ENCODE measurements at regions not wholly inside any gene's neighbourhood (a gene's known extent, or its start where the extent isn't known, plus 50 kb on each side); places are given as distances from the start of the nearest gene placed in this dataset.
"Not testable (repeated sequence)": the region's sequence is repeated elsewhere in the genome, so short reads cannot be mapped to it uniquely, and the experiment has no call there.

- 67 to 70% (median 67%) methylated on average over 4 of the region's 4 CpGs for WGBS, 3 donors
- intact Hi-C loops (cut with DNase I) = no loop called here
- no peak overlapping the region for H3K27ac ChIP-seq
Measured at GRCh38 chr4:84221704-84222103, 277.4 kb downstream of the NKX6-1 start.

GRCh38 chr4:84220990-84221389 lies 278.1 kb downstream of the NKX6-1 start:
- Histone ChIP-seq H3K27ac (no peak overlapping the region), H3K4me3 (no peak overlapping the region), H3K36me3 (ENCODE audit: insufficient read depth in 1 of 2, low read depth in 1 of 2) (no peaks in the 10 kb centered on the region), H3K27me3 (ENCODE audit: insufficient read depth in 3 of 3, low read length in 2 of 3) (no peaks in the 10 kb centered on the region), H3K4me1 (no peaks in the 10 kb centered on the region), H3K9me3 (no peaks in the 10 kb centered on the region)
- WGBS, 3 donors = 81 to 85% (median 84%) methylated on average over 6 of the region's 6 CpGs
- intact Hi-C loops (cut with DNase I) = no loop called here
- TF ChIP-seq CTCF (IDR thresholded peaks at IDR 0.05) = no peak
- no peak for ATAC-seq
- no peak for DNase-seq

More at GRCh38 chr4:84221704-84222103, 277.4 kb downstream of the NKX6-1 start:
- Histone ChIP-seq H3K27me3 (ENCODE audit: insufficient read depth in 3 of 3, low read length in 2 of 3) (no peaks in the 10 kb centered on the region), H3K4me3 (no peak overlapping the region), H3K36me3 (ENCODE audit: insufficient read depth in 1 of 2, low read depth in 1 of 2) (no peaks in the 10 kb centered on the region), H3K9me3 (no peaks in the 10 kb centered on the region), H3K4me1 (no peaks in the 10 kb centered on the region)
- ATAC-seq (no peak), DNase-seq (no peak)
- TF ChIP-seq CTCF (IDR thresholded peaks at IDR 0.05) = no peak

GRCh38 chr4:84219656-84220055 lies 279.4 kb downstream of the NKX6-1 start:
- H3K4me3 ChIP-seq = no peak overlapping the region
- 25 to 41% (median 39%) methylated on average over 1 of the region's 1 CpG for WGBS, 3 donors
- no peak for DNase-seq
- intact Hi-C loops (cut with DNase I) = no loop called here
- ATAC-seq = no peak
- H3K9me3 ChIP-seq = no peaks in the 10 kb centered on the region
- no peaks in the 10 kb centered on the region for H3K27me3 ChIP-seq (ENCODE audit: insufficient read depth in 3 of 3, low read length in 2 of 3)
- no peak for TF ChIP-seq CTCF (IDR thresholded peaks at IDR 0.05)
- H3K4me1 ChIP-seq = no peaks in the 10 kb centered on the region
- no peak overlapping the region for H3K27ac ChIP-seq
- H3K36me3 ChIP-seq (ENCODE audit: insufficient read depth in 1 of 2, low read depth in 1 of 2) = no peaks in the 10 kb centered on the region

GRCh38 chr4:84218031-84218430 lies 281.1 kb downstream of the NKX6-1 start:
- Histone ChIP-seq H3K27me3 (ENCODE audit: insufficient read depth in 3 of 3, low read length in 2 of 3) (no peaks in the 10 kb centered on the region), H3K27ac (no peak overlapping the region), H3K36me3 (ENCODE audit: insufficient read depth in 1 of 2, low read depth in 1 of 2) (no peaks in the 10 kb centered on the region), H3K4me3 (no peak overlapping the region), H3K4me1 (no peaks in the 10 kb centered on the region), H3K9me3 (no peaks in the 10 kb centered on the region)
- ATAC-seq = no peak
- 48 to 60% (median 52%) methylated on average over 9 of the region's 9 CpGs for WGBS, 3 donors
- no peak for DNase-seq
- intact Hi-C loops (cut with DNase I) = no loop called here
- TF ChIP-seq CTCF (IDR thresholded peaks at IDR 0.05) = no peak

GRCh38 chr4:84215217-84215616 lies 283.9 kb downstream of the NKX6-1 start:
- intact Hi-C loops (cut with DNase I) = no loop called here
- Histone ChIP-seq H3K27me3 (ENCODE audit: insufficient read depth in 3 of 3, low read length in 2 of 3) (no peaks in the 10 kb centered on the region), H3K9me3 (no peaks in the 10 kb centered on the region), H3K4me3 (no peak overlapping the region), H3K36me3 (ENCODE audit: insufficient read depth in 1 of 2, low read depth in 1 of 2) (no peaks in the 10 kb centered on the region), H3K27ac (no peak overlapping the region), H3K4me1 (no peaks in the 10 kb centered on the region)
- 81 to 95% (median 82%) methylated on average over 2 of the region's 2 CpGs for WGBS, 3 donors
- TF ChIP-seq CTCF (IDR thresholded peaks at IDR 0.05) = no peak
- ATAC-seq (no peak), DNase-seq (no peak)

GRCh38 chr4:84206226-84206625 lies 292.9 kb downstream of the NKX6-1 start:
- WGBS, 3 donors = 77 to 89% (median 85%) methylated on average over 4 of the region's 4 CpGs
- H3K4me3 ChIP-seq; H3K27me3 ChIP-seq (ENCODE audit: insufficient read depth in 3 of 3, low read length in 2 of 3); H3K27ac ChIP-seq; ATAC-seq; H3K4me1 ChIP-seq; H3K36me3 ChIP-seq (ENCODE audit: insufficient read depth in 1 of 2, low read depth in 1 of 2); intact Hi-C loops (cut with DNase I); H3K9me3 ChIP-seq; DNase-seq: not testable (repeated sequence)

Measured in psoas muscle (tissue), 7 donors.